Hindlimb muscle (tissue), 1 donor: ENCODE measurements at regions not wholly inside any gene's neighbourhood (a gene's known extent, or its start where the extent isn't known, plus 50 kb on each side); places are given as distances from the start of the nearest gene placed in this dataset.
A peak's percentile ranks its signal among the peaks of the same experiment; 100 is the strongest.
"Not testable (repeated sequence)": the region's sequence is repeated elsewhere in the genome, so short reads cannot be mapped to it uniquely, and the experiment has no call there.

Experiments
- DNase-seq: peaks from one replicate; pipeline ENCODE4 v3.0.0-alpha.2; 2013

GRCh38 chrX:75673468-75673867 is 111.6 kb downstream of the MAGEE2 start:
- DNase-seq = no peak

- no peak for DNase-seq
Observed at GRCh38 chrX:75655627-75656026, 129.4 kb downstream of the MAGEE2 start.

GRCh38 chrX:75649829-75650228 is 127.0 kb upstream of the ZDHHC15 start:
- no peak for DNase-seq

GRCh38 chrX:75648803-75649588 is 126.2 kb upstream of the ZDHHC15 start:
- DNase-seq = no peak

DNA sequence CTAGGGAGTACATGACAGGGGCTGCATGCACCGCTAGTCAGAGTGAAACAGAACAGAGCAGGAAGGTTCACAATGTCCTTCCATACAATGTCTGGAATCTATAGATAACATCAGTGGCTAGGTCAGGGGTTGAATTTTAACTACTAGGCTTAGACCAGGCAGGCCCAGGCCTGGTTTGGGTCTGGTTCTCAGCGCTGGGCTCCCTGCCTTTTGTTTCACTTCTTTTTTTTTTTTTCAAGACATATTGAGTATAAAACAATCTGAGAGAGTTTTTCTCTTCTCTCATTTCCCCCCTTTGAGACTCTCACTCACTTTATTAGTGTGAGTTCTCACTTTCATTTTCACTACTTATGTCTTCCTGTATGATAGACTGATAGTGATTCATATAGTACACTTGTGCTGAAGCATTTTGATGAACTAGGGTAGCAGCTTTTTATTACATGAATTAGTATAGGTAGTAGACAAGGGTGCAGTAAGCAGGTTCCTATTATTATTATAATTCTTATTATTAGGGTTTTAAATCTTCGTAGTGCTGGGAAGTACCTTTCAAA is 120.0 kb upstream of the ZDHHC15 start:
- no peak for DNase-seq

- peak; percentile 8 for DNase-seq
Observed at GRCh38 chrX:75638332-75638731, 115.5 kb upstream of the ZDHHC15 start.

DNA sequence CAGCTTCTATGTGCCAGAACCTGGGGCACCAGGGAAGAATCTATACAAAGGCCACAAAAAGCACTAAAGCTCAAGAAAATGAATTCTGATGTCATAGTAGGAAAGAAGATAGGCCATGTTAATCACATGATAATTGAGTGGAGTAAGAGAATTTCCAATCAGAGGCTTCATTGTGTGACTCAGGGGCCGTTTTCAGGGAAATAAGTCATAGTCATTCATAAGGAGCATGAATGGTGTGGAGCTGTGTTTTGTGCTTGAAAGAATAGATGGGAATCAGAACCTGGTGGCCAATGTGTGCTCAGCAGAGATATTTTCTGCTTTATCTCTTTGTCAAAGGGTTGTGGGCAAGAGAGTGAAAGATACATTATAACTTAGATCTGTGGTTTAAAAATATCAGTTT is 102.4 kb upstream of the ZDHHC15 start:
- no peak for DNase-seq

DNA sequence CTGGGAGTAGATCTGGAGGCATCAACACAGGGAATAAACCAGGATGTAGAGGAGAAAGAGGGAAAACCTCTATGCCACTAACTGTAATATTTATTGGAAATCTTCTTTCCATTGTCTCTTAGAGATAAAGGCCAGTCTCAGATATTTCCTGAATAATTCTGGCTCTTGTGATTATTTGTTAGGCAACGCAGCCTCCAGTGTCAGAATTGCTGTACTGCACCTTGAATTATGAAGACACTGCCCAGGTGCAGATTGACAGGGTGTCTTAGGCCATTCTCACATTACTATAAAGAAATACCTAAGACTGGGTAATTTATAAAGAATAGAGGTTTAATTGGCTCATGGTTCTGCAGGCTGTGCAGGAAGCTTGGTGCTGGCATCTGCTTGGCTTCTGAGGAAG is 100.7 kb upstream of the ZDHHC15 start:
- no peak for DNase-seq

DNA sequence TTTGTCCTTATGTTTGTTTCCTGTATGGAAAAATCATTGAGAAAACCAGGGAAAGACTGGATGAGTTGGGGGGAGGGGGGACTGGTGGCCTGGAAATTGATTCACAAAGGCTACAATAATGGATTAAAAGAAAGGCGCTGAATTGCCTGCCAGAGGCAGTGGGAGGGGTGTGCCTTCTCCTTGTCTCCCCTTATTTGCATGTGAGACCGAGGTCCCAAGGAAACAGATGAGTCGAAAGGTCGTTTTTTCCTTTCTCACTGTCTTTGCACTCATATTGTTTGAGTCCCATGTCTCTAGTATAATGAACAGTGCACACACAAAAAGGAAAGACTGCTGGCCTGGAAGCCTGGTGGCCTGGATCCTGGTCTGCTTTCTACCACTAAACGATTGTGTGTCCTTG is 86.6 kb upstream of the ZDHHC15 start:
- no peak for DNase-seq

DNA sequence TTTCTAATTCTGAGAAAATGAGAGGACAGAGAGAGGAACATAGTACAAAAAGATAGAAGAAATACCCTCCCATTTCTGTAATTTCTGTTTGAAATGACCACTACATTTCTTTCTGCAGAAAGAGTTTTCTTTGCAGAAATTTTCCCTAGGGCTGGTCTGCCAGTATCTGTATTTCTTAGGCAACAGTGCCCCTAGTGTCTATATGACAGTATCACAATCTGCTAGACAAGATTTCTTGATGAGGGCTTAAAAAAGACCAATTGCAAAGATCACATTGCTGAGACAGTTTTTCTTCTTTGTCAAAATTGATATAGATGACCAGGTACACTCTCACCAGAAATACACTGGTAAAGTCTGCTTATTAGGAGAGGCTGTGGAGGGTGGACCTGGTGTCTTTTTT is 81.0 kb upstream of the ZDHHC15 start:
- DNase-seq = peak; percentile 19

DNA sequence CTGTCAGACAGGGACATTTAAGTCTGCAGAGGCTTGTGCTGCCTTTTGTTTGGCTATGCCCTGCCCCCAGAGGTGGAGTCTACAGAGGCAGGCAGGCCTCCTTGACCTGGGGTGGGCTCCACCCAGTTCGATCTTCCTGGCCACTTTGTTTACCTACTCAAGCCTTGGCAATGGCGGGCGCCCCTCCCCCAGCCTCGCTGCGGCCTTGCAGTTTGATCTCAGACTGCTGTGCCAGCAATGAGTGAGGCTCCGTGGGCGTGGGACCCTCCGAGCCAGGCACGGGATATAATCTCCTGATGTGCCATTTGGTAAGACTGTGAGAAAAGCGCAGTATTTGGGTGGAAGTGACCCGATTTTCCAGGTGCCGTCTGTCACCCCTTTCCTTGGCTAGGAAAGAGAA is 79.2 kb upstream of the ZDHHC15 start:
- DNase-seq = not testable (repeated sequence)

DNA sequence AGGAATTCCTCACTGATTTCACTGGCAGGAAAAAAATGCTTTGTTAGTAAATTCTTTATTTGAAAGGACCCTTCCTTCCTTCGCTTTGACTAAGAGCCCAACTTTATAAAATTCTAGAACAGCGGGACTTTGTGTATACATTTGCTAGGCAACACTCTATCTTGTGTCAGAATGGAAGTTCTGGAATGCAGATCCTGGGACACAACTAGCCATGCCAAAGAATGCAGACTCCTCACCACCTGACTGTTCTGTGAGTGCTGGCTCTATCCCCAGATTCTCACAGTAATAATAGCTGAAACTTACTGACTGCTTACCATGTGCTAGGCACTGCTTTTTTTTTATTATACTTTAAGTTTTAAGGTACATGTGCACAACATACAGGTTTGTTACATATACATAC is 73.3 kb upstream of the ZDHHC15 start:
- no peak for DNase-seq

- not testable (repeated sequence) for DNase-seq
Observed at GRCh38 chrX:75593186-75593585, 70.3 kb upstream of the ZDHHC15 start.

- DNase-seq = no peak
Observed at GRCh38 chrX:75582511-75582910, 59.7 kb upstream of the ZDHHC15 start.
